SK-N-MC (cell line): ENCODE measurements at regions not wholly inside any gene's neighbourhood (a gene's known extent, or its start where the extent isn't known, plus 50 kb on each side); places are given as distances from the start of the nearest gene placed in this dataset.

Experiments used
- EZH2 ChIP-seq: fragments of 200-600 bp; sonication (generic); IDR thresholded peaks from one replicate; pipeline ENCODE4 v1.6.1; 2017; ENCODE audit warnings: antibody characterized with exemption
- POLR2AphosphoS5 ChIP-seq: IDR thresholded peaks from 2 replicates; pipeline ENCODE4 v1.6.1; 2012; ENCODE audit warnings: mild to moderate bottlenecking, low read depth, low read length, borderline replicate concordance

- TF ChIP-seq POLR2AphosphoS5 (no peak), EZH2 (no peak)
Measured at GRCh38 chr4:187929024-187929423, 66.5 kb upstream of the ZFP42 start.
